Endodermal cell (in vitro differentiated cells): ENCODE measurements at regions not wholly inside any gene's neighbourhood (a gene's known extent, or its start where the extent isn't known, plus 50 kb on each side); places are given as distances from the start of the nearest gene placed in this dataset.

ENCODE experiments used
- DNase-seq: peaks from one replicate; pipeline ENCODE4 v3.0.0-alpha.2; 2017
- H3K27ac ChIP-seq: 2 replicates; pipeline ENCODE4 v1.5.1; 2013; ENCODE audit warnings: mild to moderate bottlenecking, low read depth, low read length, moderate library complexity
- H3K27me3 ChIP-seq: 2 replicates; pipeline ENCODE4 v1.6.1; 2013; ENCODE audit warnings: mild to moderate bottlenecking, low read length, moderate library complexity; ENCODE audit not compliant: insufficient read depth, control insufficient read depth, poor library complexity, severe bottlenecking
- H3K36me3 ChIP-seq: 2 replicates; pipeline ENCODE4 v1.7.0; 2013; ENCODE audit warnings: mild to moderate bottlenecking, low read length, moderate library complexity; ENCODE audit not compliant: control insufficient read depth, insufficient read depth
- H3K4me1 ChIP-seq: one replicate; pipeline ENCODE4 v1.7.0; 2013; ENCODE audit warnings: low read length; ENCODE audit not compliant: control insufficient read depth, insufficient read depth
- H3K4me3 ChIP-seq: 2 replicates; pipeline ENCODE4 v1.5.1; 2013; ENCODE audit warnings: mild to moderate bottlenecking, low read length, moderate library complexity
- H3K9ac ChIP-seq: 2 replicates; pipeline ENCODE4 v1.6.1; 2013; ENCODE audit warnings: mild to moderate bottlenecking, low read length, moderate library complexity; ENCODE audit not compliant: poor library complexity, severe bottlenecking; ENCODE audit errors: extremely low read depth
- H3K9me3 ChIP-seq: 2 replicates; pipeline ENCODE4 v1.6.1; 2013; ENCODE audit warnings: mild to moderate bottlenecking, low read length, moderate library complexity; ENCODE audit not compliant: control insufficient read depth
- H3K27ac Mint-ChIP-seq: 2 replicates; pipeline ENCODE4 v1.8.0; 2020; ENCODE audit warnings: mixed read lengths
- H3K27me3 Mint-ChIP-seq: 2 replicates; pipeline ENCODE4 v1.8.0; 2021; ENCODE audit warnings: mild to moderate bottlenecking, mixed read lengths; ENCODE audit not compliant: insufficient read depth
- H3K36me3 Mint-ChIP-seq: 2 replicates; pipeline ENCODE4 v1.8.0; 2020; ENCODE audit warnings: low read depth, mixed read lengths
- H3K4me1 Mint-ChIP-seq: 2 replicates; pipeline ENCODE4 v1.8.0; 2020; ENCODE audit warnings: mixed read lengths
- H3K4me3 Mint-ChIP-seq: 2 replicates; pipeline ENCODE4 v1.8.0; 2020; ENCODE audit warnings: mild to moderate bottlenecking, moderate library complexity, mixed read lengths
- H3K9me3 Mint-ChIP-seq: 2 replicates; pipeline ENCODE4 v1.8.0; 2020; ENCODE audit warnings: mild to moderate bottlenecking, mixed read lengths
- CTCF ChIP-seq: fragments of 200-600 bp; sonication (generic); conservative IDR thresholded peaks from 2 replicates; pipeline ENCODE4 v1.5.0; 2021; ENCODE audit warnings: antibody characterized with exemption, mild to moderate bottlenecking
- WGBS, 2 experiments: methylation state at CpG; one replicate each; pipeline versions ENCODE4 v1.1.5 to v1.1.7; 2013; ENCODE audit warnings: missing lambda C conversion rate in 2 of 2, mixed read lengths in 1 of 2; ENCODE audit not compliant: insufficient coverage in 1 of 2, insufficient read length in 1 of 2; 5-methylcytosine and 5-hydroxymethylcytosine counted together

GRCh38 chr6:79813143-79813850 is 134.1 kb downstream of the ELOVL4 start:
- WGBS, 2 experiments = 82 to 100% methylated on average over 1 to 2 of the region's 2 CpGs
- no peak for TF ChIP-seq CTCF
- H3K4me1 ChIP-seq = peaks cover 11% of the 10 kb centered on the region

GRCh38 chr6:79812195-79812594 is 135.2 kb downstream of the ELOVL4 start:
- Histone ChIP-seq H3K27ac (no peak overlapping the region), H3K36me3 (no peaks in the 10 kb centered on the region), H3K4me1 (peaks cover 11% of the 10 kb centered on the region), H3K9me3 (no peaks in the 10 kb centered on the region), H3K9ac (no peak overlapping the region), H3K27me3 (no peaks in the 10 kb centered on the region), H3K4me3 (no peak overlapping the region)
- 90 to 92% methylated on average over 4 to 8 of the region's 8 CpGs for WGBS, 2 experiments
- Mint-ChIP-seq H3K9me3 (peaks cover under 1% of the 10 kb centered on the region), H3K27me3 (no peaks in the 10 kb centered on the region), H3K4me3 (no peak overlapping the region), H3K27ac (no peak overlapping the region), H3K4me1 (peaks cover 28% of the 10 kb centered on the region), H3K36me3 (no peaks in the 10 kb centered on the region)
- peak; percentile 58 for DNase-seq
- no peak for TF ChIP-seq CTCF

More at GRCh38 chr6:79813143-79813850, 134.1 kb downstream of the ELOVL4 start:
- H3K4me3 Mint-ChIP-seq = no peak overlapping the region
- Histone ChIP-seq H3K36me3 (no peaks in the 10 kb centered on the region), H3K9me3 (no peaks in the 10 kb centered on the region), H3K4me3 (no peak overlapping the region), H3K27ac (no peak overlapping the region), H3K27me3 (no peaks in the 10 kb centered on the region), H3K9ac (no peak overlapping the region)
- H3K27ac Mint-ChIP-seq = no peak overlapping the region
- H3K9me3 Mint-ChIP-seq = no peaks in the 10 kb centered on the region
- no peaks in the 10 kb centered on the region for H3K36me3 Mint-ChIP-seq
- peaks cover 23% of the 10 kb centered on the region for H3K4me1 Mint-ChIP-seq
- no peaks in the 10 kb centered on the region for H3K27me3 Mint-ChIP-seq
- no peak for DNase-seq

- no peak for DNase-seq
- H3K9me3 Mint-ChIP-seq = peaks cover 9% of the 10 kb centered on the region
- H3K27me3 ChIP-seq = no peaks in the 10 kb centered on the region
- H3K27ac ChIP-seq = no peak overlapping the region
- H3K27me3 Mint-ChIP-seq = no peaks in the 10 kb centered on the region
- no peak overlapping the region for H3K4me3 ChIP-seq
- no peaks in the 10 kb centered on the region for H3K36me3 Mint-ChIP-seq
- peaks cover 10% of the 10 kb centered on the region for H3K9me3 ChIP-seq
- no peak overlapping the region for H3K4me3 Mint-ChIP-seq
- H3K4me1 Mint-ChIP-seq = peaks cover 28% of the 10 kb centered on the region
- no peak overlapping the region for H3K9ac ChIP-seq
- no peak for TF ChIP-seq CTCF
- H3K4me1 ChIP-seq = peaks cover 11% of the 10 kb centered on the region
- H3K36me3 ChIP-seq = no peaks in the 10 kb centered on the region
- H3K27ac Mint-ChIP-seq = no peak overlapping the region
- 58 to 83% methylated on average over 1 to 3 of the region's 3 CpGs for WGBS, 2 experiments
Observed at GRCh38 chr6:79810871-79811270, 136.5 kb downstream of the ELOVL4 start.
